ENCODE measurements at regions not wholly inside any gene's neighbourhood (a gene's known extent, or its start where the extent isn't known, plus 50 kb on each side); places are given as distances from the start of the nearest gene placed in this dataset.

GRCh38 chr21:15291621-15292266, 226.9 kb upstream of the NRIP1 start:
- TF ChIP-seq CTCF (conservative IDR thresholded peaks at IDR 0.05 in 1 of 2, IDR thresholded peaks at IDR 0.05 in 1 of 2; ENCODE audit: extremely low read depth in 1 of 2, insufficient read depth in 1 of 2, low read depth in 1 of 2, low read length in 2 of 2) (no peak), EZH2 (IDR thresholded peaks at IDR 0.05; ENCODE audit: borderline replicate concordance, low read length) (no peak)
